GM12873 (cell line): ENCODE measurements at regions not wholly inside any gene's neighbourhood (a gene's known extent, or its start where the extent isn't known, plus 50 kb on each side); places are given as distances from the start of the nearest gene placed in this dataset.

Experiments used
- CTCF ChIP-seq: IDR thresholded peaks from 2 replicates; pipeline ENCODE4 v1.5.1; 2012; ENCODE audit warnings: low read depth, mild to moderate bottlenecking, moderate library complexity, low read length, control low read depth; ENCODE audit not compliant: insufficient read depth; ENCODE audit errors: missing control alignments

- TF ChIP-seq CTCF: no peak
Observed at GRCh38 chr7:85512790-85513189, 325.9 kb upstream of the SEMA3D start.

DNA sequence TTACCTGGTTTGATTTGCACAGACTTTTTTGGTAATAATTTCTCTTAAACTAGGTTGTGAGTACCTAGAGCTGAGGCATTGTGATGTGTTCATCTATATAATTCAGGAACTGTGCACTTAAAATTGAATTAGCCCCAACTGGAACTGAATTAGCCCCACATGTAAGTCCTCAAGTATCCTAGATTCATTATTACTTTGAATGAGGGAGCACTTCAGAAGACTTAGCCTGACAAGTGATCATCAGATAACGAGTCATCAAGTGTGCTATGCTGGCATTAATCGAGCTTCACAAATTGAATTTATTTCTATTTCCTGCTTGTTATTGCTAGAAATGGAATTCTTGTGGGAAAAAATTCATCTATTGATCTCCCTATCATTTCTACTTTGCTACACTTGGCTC, 323.4 kb upstream of the SEMA3D start:
- TF ChIP-seq CTCF: no peak

GRCh38 chr7:85509476-85509875, 322.6 kb upstream of the SEMA3D start:
- no peak for TF ChIP-seq CTCF

GRCh38 chr7:85508642-85509410, 322.0 kb upstream of the SEMA3D start:
- TF ChIP-seq CTCF: no peak

DNA sequence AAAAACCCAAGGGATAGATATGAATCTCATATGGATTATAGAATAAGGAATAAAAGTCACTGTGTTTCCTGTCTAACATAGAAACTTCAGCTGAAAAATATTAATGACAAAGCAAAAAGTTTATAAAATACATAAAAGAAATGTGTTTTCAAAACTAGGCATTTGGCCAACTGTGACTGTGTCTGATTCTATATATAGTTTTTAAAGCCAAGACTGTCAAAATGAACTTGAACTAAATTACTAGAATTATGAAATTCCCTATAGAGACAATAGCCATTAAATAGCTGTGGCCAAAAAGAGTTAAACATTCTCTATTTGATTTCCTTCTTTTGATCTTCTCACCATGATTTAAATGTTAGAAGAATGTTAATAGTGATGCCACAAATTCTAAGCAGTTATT, 311.2 kb upstream of the SEMA3D start:
- TF ChIP-seq CTCF: no peak

DNA sequence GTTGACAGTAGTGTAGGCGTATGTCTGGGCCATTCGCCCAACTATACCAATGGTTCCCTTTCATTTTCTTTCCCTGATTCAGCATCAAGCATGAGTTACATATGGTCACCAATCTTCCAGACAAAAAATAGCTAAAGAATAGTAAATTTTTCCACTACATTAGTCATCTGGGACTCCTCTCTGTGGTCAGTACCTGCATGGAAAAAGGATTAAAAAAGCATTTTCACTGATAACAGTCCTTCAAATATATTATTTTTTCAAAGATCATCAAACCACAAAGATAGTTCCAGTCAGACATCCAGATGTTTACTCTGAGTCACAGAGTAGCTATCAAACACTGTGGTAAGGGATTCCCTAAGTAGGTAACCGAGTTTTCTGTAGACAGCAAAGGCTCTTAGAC, 302.6 kb upstream of the SEMA3D start:
- no peak for TF ChIP-seq CTCF

- TF ChIP-seq CTCF: no peak
Observed at GRCh38 chr7:85488406-85488805, 301.6 kb upstream of the SEMA3D start.
